ENCODE measurements at regions not wholly inside any gene's neighbourhood (a gene's known extent, or its start where the extent isn't known, plus 50 kb on each side); places are given as distances from the start of the nearest gene placed in this dataset.

- TF ChIP-seq CTCF (conservative IDR thresholded peaks at IDR 0.05; ENCODE audit: low read length) (no peak), EZH2phosphoT487 (IDR thresholded peaks at IDR 0.05; ENCODE audit: borderline replicate concordance, low read depth, low read length) (no peak)
Measured at GRCh38 chrX:97797076-97797475, 913.4 kb downstream of the RPA4 start.
